ENCODE measurements at regions not wholly inside any gene's neighbourhood (a gene's known extent, or its start where the extent isn't known, plus 50 kb on each side); places are given as distances from the start of the nearest gene placed in this dataset.

DNA sequence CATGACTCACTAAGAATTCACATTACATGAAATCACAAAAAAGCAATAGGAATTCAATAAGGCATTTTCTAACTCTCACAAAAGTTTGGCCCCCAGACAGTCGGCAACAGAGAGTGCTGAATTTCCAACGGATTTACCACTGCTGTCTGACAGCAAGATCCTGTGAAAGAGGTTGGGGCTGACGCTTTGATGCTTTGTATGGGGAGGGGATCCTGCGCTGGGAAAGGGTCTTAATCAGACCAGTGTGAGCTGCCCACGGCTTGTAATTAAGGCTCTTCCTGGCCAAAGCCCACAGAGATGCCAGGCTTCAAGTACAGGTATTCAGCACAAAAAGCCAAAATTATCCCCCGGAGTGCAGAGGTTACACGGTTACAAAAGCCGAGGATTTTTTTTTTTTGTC, 66.8 kb upstream of the TMCC3 start:
- intact Hi-C loops (cut with micrococcal nuclease): loop anchor here (10.0 kb wide), 1 partner anchor 498 kb away; the partner anchor contains the start of genes FGD6 and VEZT
- Histone ChIP-seq H3K4me2 (ENCODE audit: insufficient read depth, low read length) (no peak overlapping the region), H2AFZ (ENCODE audit: low read depth, low read length) (no peak overlapping the region), H3K27ac (ENCODE audit: insufficient read depth, low read depth, low read length) (no peak overlapping the region), H3K9ac (replicated peaks; ENCODE audit: extremely low read depth, insufficient read depth, low read length) (no peak overlapping the region), H3K79me2 (ENCODE audit: control insufficient read depth, insufficient read depth, low read length) (no peaks in the 10 kb centered on the region), H3K36me3 (ENCODE audit: control insufficient read depth in 2 of 2, extremely low read depth in 1 of 2, insufficient read depth in 2 of 2, low read length in 2 of 2) (no peaks in the 10 kb centered on the region), H3K4me3 (replicated peaks in 1 of 3; ENCODE audit: insufficient read depth in 1 of 3, low read depth in 1 of 3, low read length in 3 of 3) (no peak overlapping the region), H4K20me1 (replicated peaks; ENCODE audit: control insufficient read depth, extremely low read depth, insufficient read depth, low read length) (no peaks in the 10 kb centered on the region), H3K9me3 (replicated peaks; ENCODE audit: control insufficient read depth, insufficient read depth, low read length) (no peaks in the 10 kb centered on the region), H3K4me1 (ENCODE audit: control insufficient read depth, extremely low read depth, insufficient read depth, low read length) (peaks cover 26% of the 10 kb centered on the region), H3K27me3 (ENCODE audit: control insufficient read depth in 2 of 2, insufficient read depth in 2 of 2, low read length in 2 of 2) (no peaks in the 10 kb centered on the region), H3K9me1 (replicated peaks; ENCODE audit: control insufficient read depth, extremely low read depth, insufficient read depth, low read length) (no peaks in the 10 kb centered on the region)
- no peak for DNase-seq (ENCODE audit: low read depth, low spot score)
- TF ChIP-seq POLR2A (IDR thresholded peaks at IDR 0.05; ENCODE audit: low read depth, low read length) (no peak), MYC (IDR thresholded peaks at IDR 0.05; ENCODE audit: low read depth, low read length) (no peak), POLR2AphosphoS5 (IDR thresholded peaks at IDR 0.05; ENCODE audit: insufficient read depth, low read depth, low read length) (no peak), GATA2 (IDR thresholded peaks at IDR 0.05; ENCODE audit: insufficient read depth, insufficient read length, low read depth, low read length) (no peak), FOS (IDR thresholded peaks at IDR 0.05; ENCODE audit: borderline replicate concordance, insufficient read depth, low read length) (no peak), EZH2 (IDR thresholded peaks at IDR 0.05; ENCODE audit: borderline replicate concordance, low read depth, low read length, severe bottlenecking) (no peak), JUN (IDR thresholded peaks at IDR 0.05; ENCODE audit: borderline replicate concordance, insufficient read depth, insufficient read length, low read depth) (no peak)
- TF ChIP-seq, protein P1, sequence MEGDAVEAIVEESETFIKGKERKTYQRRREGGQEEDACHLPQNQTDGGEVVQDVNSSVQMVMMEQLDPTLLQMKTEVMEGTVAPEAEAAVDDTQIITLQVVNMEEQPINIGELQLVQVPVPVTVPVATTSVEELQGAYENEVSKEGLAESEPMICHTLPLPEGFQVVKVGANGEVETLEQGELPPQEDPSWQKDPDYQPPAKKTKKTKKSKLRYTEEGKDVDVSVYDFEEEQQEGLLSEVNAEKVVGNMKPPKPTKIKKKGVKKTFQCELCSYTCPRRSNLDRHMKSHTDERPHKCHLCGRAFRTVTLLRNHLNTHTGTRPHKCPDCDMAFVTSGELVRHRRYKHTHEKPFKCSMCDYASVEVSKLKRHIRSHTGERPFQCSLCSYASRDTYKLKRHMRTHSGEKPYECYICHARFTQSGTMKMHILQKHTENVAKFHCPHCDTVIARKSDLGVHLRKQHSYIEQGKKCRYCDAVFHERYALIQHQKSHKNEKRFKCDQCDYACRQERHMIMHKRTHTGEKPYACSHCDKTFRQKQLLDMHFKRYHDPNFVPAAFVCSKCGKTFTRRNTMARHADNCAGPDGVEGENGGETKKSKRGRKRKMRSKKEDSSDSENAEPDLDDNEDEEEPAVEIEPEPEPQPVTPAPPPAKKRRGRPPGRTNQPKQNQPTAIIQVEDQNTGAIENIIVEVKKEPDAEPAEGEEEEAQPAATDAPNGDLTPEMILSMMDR (IDR thresholded peaks at IDR 0.05; ENCODE audit: extremely low read depth in 1 of 2, insufficient read depth in 1 of 2, low read depth in 1 of 2, low read length in 2 of 2): no peak
- TF ChIP-seq, protein P2, sequence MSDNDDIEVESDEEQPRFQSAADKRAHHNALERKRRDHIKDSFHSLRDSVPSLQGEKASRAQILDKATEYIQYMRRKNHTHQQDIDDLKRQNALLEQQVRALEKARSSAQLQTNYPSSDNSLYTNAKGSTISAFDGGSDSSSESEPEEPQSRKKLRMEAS (IDR thresholded peaks at IDR 0.05; ENCODE audit: insufficient read depth, insufficient read length): no peak
- BruUV-seq (replicated peaks): no TSS peak
- dilution Hi-C loops (cut with MboI; ENCODE audit: extremely low pct_ligation_motif_present, low sequenced_read_pairs): no loop called here
- no peak for FAIRE-seq
- CTCF ChIA-PET: interaction anchor here (1.1 to 1.3 kb wide), 2 partner anchors 13 to 27 kb away, joined by 3 read pairs; no protein-coding TSS in a partner anchor
- POLR2A ChIA-PET: no interaction called here
